Neutrophil (primary cell): ENCODE measurements at regions not wholly inside any gene's neighbourhood (a gene's known extent, or its start where the extent isn't known, plus 50 kb on each side); places are given as distances from the start of the nearest gene placed in this dataset.

Experiments
- H3K27ac ChIP-seq: fragments of 200-600 bp; sonication (generic); 2 replicates; pipeline ENCODE4 v1.5.1; 2016; ENCODE audit warnings: mild to moderate bottlenecking, moderate library complexity
- H3K27me3 ChIP-seq: fragments of 200-600 bp; sonication (generic); 2 replicates; pipeline ENCODE4 v1.6.0; 2016; ENCODE audit warnings: mild to moderate bottlenecking
- H3K36me3 ChIP-seq: fragments of 200-600 bp; sonication (generic); 2 replicates; pipeline ENCODE4 v1.5.1; 2017
- H3K4me1 ChIP-seq, 2 experiments: fragments of 200-600 bp in 1 of 2; sonication (generic) in 1 of 2; 1 replicate in 1 of 2; 2 replicates in 1 of 2; pipeline versions ENCODE4 v1.5.1 to v1.6.1; 2013 to 2016; ENCODE audit warnings: low read depth in 1 of 2, low read length in 1 of 2, mild to moderate bottlenecking in 1 of 2, moderate library complexity in 1 of 2; ENCODE audit not compliant: control insufficient read depth in 1 of 2, insufficient read depth in 1 of 2
- H3K4me3 ChIP-seq, 2 experiments: fragments of 200-600 bp in 1 of 2; sonication (generic) in 1 of 2; 1 replicate in 1 of 2; 2 replicates in 1 of 2; pipeline ENCODE4 v1.5.1; 2013 to 2016; ENCODE audit warnings: low read depth in 1 of 2, low read length in 1 of 2, mild to moderate bottlenecking in 1 of 2, moderate library complexity in 1 of 2
- H3K9me3 ChIP-seq: fragments of 200-600 bp; sonication (generic); 2 replicates; pipeline ENCODE4 v1.5.1; 2016
- TF ChIP-seq, protein P1 (sequence below): fragments of 200-600 bp; sonication (generic); IDR thresholded peaks from 2 replicates; pipeline ENCODE4 v1.5.1; 2016; ENCODE audit warnings: antibody characterized with exemption

DNA sequence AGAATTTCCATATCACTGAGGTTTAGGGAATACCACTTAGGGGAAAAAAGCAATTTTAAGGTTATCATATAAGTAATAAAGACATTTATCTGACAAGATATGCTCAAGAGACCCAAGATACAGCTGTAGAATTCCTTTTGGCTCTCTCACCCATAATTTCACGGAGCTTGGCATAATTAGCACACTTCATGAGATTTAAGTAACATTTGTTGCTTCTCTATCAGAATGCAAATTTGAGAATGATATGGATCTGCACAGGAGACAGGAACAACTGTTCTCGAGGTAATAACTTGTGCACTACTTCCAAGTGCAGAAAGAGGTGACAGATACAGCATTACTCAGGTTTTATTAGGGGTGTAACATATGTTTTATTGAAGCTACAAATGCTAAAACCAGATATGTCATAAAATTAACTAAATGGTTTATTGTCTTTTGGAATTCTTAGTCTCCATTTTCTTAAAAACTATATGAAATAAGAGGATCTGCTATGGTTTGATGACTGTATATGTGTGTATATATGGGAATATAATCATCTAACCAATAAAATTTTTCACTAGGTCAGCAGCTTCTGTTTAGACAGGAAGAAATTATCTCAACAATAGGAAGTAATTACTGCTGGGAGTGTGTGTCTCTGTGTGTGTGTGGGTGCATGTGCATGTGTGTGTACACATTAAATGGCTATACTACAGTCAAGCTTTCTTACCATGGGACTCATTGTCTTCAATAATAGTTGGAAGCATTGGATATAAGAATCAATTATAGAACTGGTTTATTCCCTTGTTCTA is 401.3 kb downstream of the PCDH17 start:
- Histone ChIP-seq H3K27me3 (no peaks in the 10 kb centered on the region), H3K4me1 (no peaks in the 10 kb centered on the region), H3K27ac (no peak overlapping the region), H3K4me3 (no peak overlapping the region), H3K36me3 (no peaks in the 10 kb centered on the region), H3K9me3 (no peaks in the 10 kb centered on the region)
- TF ChIP-seq, protein P1, sequence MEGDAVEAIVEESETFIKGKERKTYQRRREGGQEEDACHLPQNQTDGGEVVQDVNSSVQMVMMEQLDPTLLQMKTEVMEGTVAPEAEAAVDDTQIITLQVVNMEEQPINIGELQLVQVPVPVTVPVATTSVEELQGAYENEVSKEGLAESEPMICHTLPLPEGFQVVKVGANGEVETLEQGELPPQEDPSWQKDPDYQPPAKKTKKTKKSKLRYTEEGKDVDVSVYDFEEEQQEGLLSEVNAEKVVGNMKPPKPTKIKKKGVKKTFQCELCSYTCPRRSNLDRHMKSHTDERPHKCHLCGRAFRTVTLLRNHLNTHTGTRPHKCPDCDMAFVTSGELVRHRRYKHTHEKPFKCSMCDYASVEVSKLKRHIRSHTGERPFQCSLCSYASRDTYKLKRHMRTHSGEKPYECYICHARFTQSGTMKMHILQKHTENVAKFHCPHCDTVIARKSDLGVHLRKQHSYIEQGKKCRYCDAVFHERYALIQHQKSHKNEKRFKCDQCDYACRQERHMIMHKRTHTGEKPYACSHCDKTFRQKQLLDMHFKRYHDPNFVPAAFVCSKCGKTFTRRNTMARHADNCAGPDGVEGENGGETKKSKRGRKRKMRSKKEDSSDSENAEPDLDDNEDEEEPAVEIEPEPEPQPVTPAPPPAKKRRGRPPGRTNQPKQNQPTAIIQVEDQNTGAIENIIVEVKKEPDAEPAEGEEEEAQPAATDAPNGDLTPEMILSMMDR: no peak

DNA sequence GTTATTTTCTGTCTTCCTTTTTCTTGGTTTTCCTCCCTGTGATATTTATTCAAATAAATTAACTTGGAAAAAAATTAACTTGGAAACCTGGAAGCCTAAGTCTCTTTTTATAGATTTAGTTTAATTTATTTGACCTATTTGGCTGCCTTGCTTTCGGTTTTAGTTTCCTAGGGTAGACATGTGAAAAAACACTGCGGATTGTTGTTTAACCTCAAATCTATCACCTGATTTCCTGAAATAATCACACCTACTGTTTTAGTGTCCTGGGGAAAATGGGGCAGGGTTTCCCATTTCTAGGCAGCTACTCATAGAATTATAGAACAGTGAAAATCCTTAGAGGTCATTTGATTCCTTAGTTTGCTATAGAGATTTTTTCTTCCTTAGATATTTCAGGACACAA is 412.4 kb downstream of the PCDH17 start:
- no peaks in the 10 kb centered on the region for H3K4me1 ChIP-seq
- TF ChIP-seq, protein P1: no peak
- no peak overlapping the region for H3K4me3 ChIP-seq
- H3K27me3 ChIP-seq: no peaks in the 10 kb centered on the region
- no peak overlapping the region for H3K27ac ChIP-seq
- H3K9me3 ChIP-seq: peaks cover 4% of the 10 kb centered on the region
- no peaks in the 10 kb centered on the region for H3K36me3 ChIP-seq

DNA sequence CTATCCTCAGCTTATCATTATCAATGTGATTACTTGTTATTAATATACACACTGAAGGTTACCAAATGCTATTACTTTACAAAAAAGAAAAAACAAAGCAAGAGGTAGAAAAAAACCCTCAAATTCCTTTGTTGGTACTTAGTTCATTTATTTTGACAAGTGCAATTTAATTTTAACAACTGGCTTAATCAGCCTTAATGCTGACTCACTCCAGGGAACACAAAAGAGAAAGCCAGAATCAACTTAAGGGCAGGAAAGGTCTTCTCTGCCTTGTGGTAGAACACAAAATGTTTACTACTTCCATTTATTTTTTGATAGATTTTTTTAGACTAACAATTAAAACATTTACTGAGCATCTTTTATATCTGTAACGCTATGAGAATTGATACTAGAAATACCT is 417.1 kb downstream of the PCDH17 start:
- Histone ChIP-seq H3K36me3 (no peaks in the 10 kb centered on the region), H3K4me3 (no peak overlapping the region), H3K4me1 (no peaks in the 10 kb centered on the region), H3K27me3 (no peaks in the 10 kb centered on the region), H3K27ac (no peak overlapping the region), H3K9me3 (peaks cover 4% of the 10 kb centered on the region)
- TF ChIP-seq, protein P1: no peak

DNA sequence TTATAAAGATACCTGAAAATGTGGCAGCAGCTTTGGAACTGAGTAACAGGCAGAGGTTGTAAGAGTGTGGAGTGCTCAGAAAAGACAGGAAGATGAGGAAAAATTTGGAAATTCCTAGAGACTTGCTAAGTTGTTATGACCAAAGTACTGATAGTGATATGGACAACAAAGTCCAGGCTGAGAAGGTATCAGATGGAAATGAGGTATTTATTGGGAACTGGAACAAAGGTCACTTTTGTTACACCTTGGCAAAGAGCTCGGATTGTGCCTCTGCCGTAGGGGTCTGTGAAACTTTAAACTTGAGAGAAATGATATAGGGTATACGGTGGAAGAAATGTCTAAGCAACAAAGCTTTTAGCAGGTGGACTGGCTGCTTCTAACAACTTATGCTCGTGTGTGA is 419.9 kb downstream of the PCDH17 start:
- TF ChIP-seq, protein P1: no peak
- Histone ChIP-seq H3K9me3 (peaks cover 4% of the 10 kb centered on the region), H3K27me3 (no peaks in the 10 kb centered on the region), H3K4me1 (no peaks in the 10 kb centered on the region), H3K4me3 (no peak overlapping the region), H3K27ac (no peak overlapping the region), H3K36me3 (no peaks in the 10 kb centered on the region)

DNA sequence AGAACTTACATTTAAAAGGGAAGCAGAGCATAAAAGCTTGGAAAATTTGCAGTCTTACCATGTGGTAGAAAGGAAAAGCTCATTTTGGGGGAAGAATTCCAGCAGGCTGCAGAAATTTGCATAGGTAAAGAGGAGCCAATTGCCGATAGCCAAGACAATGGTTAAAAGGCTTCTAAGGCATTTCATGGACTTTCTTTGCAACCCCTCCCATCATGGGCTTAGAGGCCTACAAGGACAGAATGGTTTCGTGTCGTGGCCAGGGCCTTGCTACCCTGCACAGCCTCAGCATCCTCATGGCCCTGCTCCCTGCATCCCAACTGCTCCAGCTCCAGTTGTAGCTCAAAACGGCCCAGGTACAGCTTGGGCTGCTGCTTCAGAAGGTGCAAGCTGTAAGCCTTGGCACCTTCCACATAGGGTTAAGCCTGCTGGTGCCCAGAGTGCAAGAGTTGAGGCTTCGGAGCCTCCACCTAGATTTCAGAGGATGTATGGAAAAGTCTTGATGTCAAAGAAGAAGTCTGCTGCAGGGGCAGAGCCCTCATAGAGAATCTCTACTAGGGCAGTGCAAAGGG is 420.3 kb downstream of the PCDH17 start:
- Histone ChIP-seq H3K27ac (no peak overlapping the region), H3K9me3 (peaks cover 4% of the 10 kb centered on the region), H3K27me3 (no peaks in the 10 kb centered on the region), H3K4me1 (no peaks in the 10 kb centered on the region), H3K4me3 (no peak overlapping the region), H3K36me3 (no peaks in the 10 kb centered on the region)
- TF ChIP-seq, protein P1: no peak
